Vagina (tissue), 2 donors: ENCODE measurements at regions not wholly inside any gene's neighbourhood (a gene's known extent, or its start where the extent isn't known, plus 50 kb on each side); places are given as distances from the start of the nearest gene placed in this dataset.

Experiments used
- DNase-seq, 2 donors: peaks; one replicate each; pipeline ENCODE4 v3.0.0-alpha.2; 2017; ENCODE audit errors: extremely low spot score in 2 of 2
- H3K27ac ChIP-seq: fragments of 200-600 bp; sonication (generic); one replicate; pipeline ENCODE4 v1.5.1; 2019
- H3K27me3 ChIP-seq: fragments of 200-600 bp; sonication (generic); one replicate; pipeline ENCODE4 v1.5.1; 2019
- H3K36me3 ChIP-seq, 2 donors: fragments of 200-600 bp; sonication (generic); one replicate each; pipeline ENCODE4 v1.5.1; 2017 to 2019
- H3K4me1 ChIP-seq: fragments of 200-600 bp; sonication (generic); one replicate; pipeline ENCODE4 v1.5.1; 2019
- H3K4me3 ChIP-seq, 2 donors: fragments of 200-600 bp; sonication (generic); 1 replicate in 1 of 2; 2 replicates in 1 of 2; pipeline ENCODE4 v1.5.1; 2016 to 2019
- H3K9me3 ChIP-seq: fragments of 200-600 bp; sonication (generic); one replicate; pipeline ENCODE4 v1.5.1; 2019
- CTCF ChIP-seq, 3 experiments: fragments of 450-650 bp in 2 of 3; fragments of 200-600 bp in 1 of 3; sonication (generic) in 1 of 3; IDR thresholded peaks; one replicate each; pipeline ENCODE4 v1.5.1; 2017 to 2019; ENCODE audit warnings: antibody characterized with exemption in 3 of 3, mild to moderate bottlenecking in 2 of 3, moderate library complexity in 2 of 3
- POLR2A ChIP-seq, 2 donors: fragments of 450-650 bp; IDR thresholded peaks; one replicate each; pipeline ENCODE4 v1.6.1; 2017; ENCODE audit warnings: antibody characterized with exemption in 2 of 2, mild to moderate bottlenecking in 2 of 2, moderate library complexity in 2 of 2
- POLR2AphosphoS5 ChIP-seq, 2 donors: sonication (generic); formaldehyde crosslinking; IDR thresholded peaks; one replicate each; pipeline ENCODE4 v1.9.0; 2017; ENCODE audit warnings: antibody characterized with exemption in 2 of 2, mild to moderate bottlenecking in 2 of 2, low read depth in 1 of 2; ENCODE audit not compliant: insufficient read depth in 1 of 2
- intact Hi-C: fragments of 100-400 bp; cut with DNase I; formaldehyde crosslinking; loops from one replicate; pipeline ENCODE4 v1.15.1; 2023

DNA sequence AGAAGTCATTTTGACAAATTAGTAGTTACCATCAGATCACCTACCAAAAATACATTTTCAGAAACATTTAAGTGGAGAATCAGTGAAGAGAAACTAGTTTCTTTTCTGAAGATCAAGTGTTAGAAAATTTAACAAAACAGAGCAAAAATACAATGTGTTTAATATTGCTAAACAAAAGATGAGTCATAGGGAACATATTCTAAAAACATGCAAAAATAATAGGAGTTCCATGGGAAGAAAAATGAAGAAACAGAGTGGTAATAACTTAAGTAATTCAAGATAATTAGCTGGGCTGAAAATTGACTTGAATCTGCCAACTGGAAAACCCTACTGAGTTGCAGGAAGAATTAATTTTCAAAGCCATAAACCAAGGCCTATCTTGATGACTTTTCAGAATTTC lies 111.5 kb upstream of the KITLG start:
- DNase-seq, result no peak
- H3K27ac ChIP-seq, result no peak overlapping the region
- no peaks in the 10 kb centered on the region for H3K4me1 ChIP-seq
- no peaks in the 10 kb centered on the region for H3K36me3 ChIP-seq
- TF ChIP-seq POLR2A (IDR thresholded peaks at IDR 0.05) (no peak), POLR2AphosphoS5 (IDR thresholded peaks at IDR 0.05; ENCODE audit: insufficient read depth in 1 of 2, low read depth in 1 of 2) (no peak), CTCF (IDR thresholded peaks at IDR 0.05) (no peak)
- H3K9me3 ChIP-seq, result no peaks in the 10 kb centered on the region
- intact Hi-C loops, result no loop called here
- no peaks in the 10 kb centered on the region for H3K27me3 ChIP-seq
- H3K4me3 ChIP-seq, result no peak overlapping the region

GRCh38 chr12:88684610-88685009 lies 104.3 kb upstream of the KITLG start:
- Histone ChIP-seq H3K4me3 (no peak overlapping the region), H3K4me1 (no peaks in the 10 kb centered on the region), H3K27ac (no peak overlapping the region), H3K27me3 (no peaks in the 10 kb centered on the region), H3K36me3 (no peaks in the 10 kb centered on the region), H3K9me3 (no peaks in the 10 kb centered on the region)
- no peak for DNase-seq
- no peak for TF ChIP-seq CTCF (IDR thresholded peaks at IDR 0.05)
- no peak for TF ChIP-seq POLR2AphosphoS5 (IDR thresholded peaks at IDR 0.05; ENCODE audit: insufficient read depth in 1 of 2, low read depth in 1 of 2)
- intact Hi-C loops, result no loop called here

DNA sequence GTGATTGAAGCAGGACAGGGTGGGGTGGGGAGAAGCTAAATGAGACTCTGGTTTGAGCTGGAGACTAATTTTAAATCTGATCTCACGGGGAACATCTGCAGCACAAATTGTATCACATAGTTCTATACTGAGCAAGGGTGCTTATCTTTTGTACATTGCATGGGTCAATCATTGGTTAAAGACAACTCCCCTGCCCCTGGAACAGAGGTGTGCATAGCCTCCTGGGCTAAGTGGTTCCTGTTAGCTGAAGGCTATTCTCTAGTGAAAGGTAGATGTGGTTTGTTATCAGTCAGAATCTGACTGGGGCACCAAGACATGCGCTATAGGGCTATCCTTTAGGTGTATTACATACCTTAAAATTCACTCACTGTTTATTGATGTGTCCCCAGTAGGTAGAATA lies 103.9 kb upstream of the KITLG start:
- Histone ChIP-seq H3K9me3 (no peaks in the 10 kb centered on the region), H3K27me3 (no peaks in the 10 kb centered on the region), H3K27ac (no peak overlapping the region), H3K36me3 (no peaks in the 10 kb centered on the region), H3K4me3 (no peak overlapping the region), H3K4me1 (no peaks in the 10 kb centered on the region)
- TF ChIP-seq POLR2AphosphoS5 (IDR thresholded peaks at IDR 0.05; ENCODE audit: insufficient read depth in 1 of 2, low read depth in 1 of 2) (no peak), POLR2A (IDR thresholded peaks at IDR 0.05) (no peak), CTCF (IDR thresholded peaks at IDR 0.05) (no peak)
- DNase-seq, result no peak
- intact Hi-C loops, result no loop called here

- Histone ChIP-seq H3K4me1 (no peaks in the 10 kb centered on the region), H3K36me3 (no peaks in the 10 kb centered on the region), H3K4me3 (no peak overlapping the region), H3K27me3 (no peaks in the 10 kb centered on the region), H3K27ac (no peak overlapping the region), H3K9me3 (no peaks in the 10 kb centered on the region)
- TF ChIP-seq CTCF (IDR thresholded peaks at IDR 0.05) (no peak), POLR2A (IDR thresholded peaks at IDR 0.05) (no peak)
- no peak for DNase-seq
- intact Hi-C loops, result no loop called here
These were observed 103.4 kb upstream of the KITLG start for GRCh38 chr12:88683628-88684027.

DNA sequence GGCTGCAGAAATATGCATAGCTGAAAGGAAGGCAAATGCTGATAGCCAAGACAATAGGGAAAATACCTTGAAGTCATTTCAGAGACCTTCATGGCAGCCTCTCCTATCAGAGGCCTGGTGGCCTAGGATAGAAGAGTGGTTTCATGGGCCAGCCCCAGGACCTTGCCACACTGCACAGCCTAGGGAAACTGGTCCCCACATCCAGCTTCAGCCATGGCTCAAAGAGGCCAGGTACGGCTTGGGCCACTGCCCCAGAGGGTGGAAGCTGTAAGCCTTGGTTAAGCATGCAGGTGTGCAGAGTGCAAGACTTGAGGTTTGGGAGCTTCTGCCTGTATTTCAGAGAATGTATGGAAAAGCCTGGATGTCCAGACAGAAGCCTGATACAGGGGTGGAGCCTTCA lies 101.0 kb upstream of the KITLG start:
- peaks cover 3% of the 10 kb centered on the region for H3K4me1 ChIP-seq
- DNase-seq, result no peak
- H3K27ac ChIP-seq, result no peak overlapping the region
- no peaks in the 10 kb centered on the region for H3K9me3 ChIP-seq
- H3K4me3 ChIP-seq, result no peak overlapping the region
- no peaks in the 10 kb centered on the region for H3K27me3 ChIP-seq
- H3K36me3 ChIP-seq, result no peaks in the 10 kb centered on the region
- intact Hi-C loops, result no loop called here
- TF ChIP-seq CTCF (IDR thresholded peaks at IDR 0.05), result no peak
- TF ChIP-seq POLR2A (IDR thresholded peaks at IDR 0.05), result no peak
- no peak for TF ChIP-seq POLR2AphosphoS5 (IDR thresholded peaks at IDR 0.05; ENCODE audit: insufficient read depth in 1 of 2, low read depth in 1 of 2)
